Astrocyte of the spinal cord (primary cell): ENCODE measurements at regions not wholly inside any gene's neighbourhood (a gene's known extent, or its start where the extent isn't known, plus 50 kb on each side); places are given as distances from the start of the nearest gene placed in this dataset.

Experiments used
- DNase-seq: peaks from one replicate; pipeline ENCODE4 v3.0.0; 2011; ENCODE audit warnings: low read depth, low spot score
- H3K4me3 ChIP-seq: 2 replicates; pipeline ENCODE4 v1.5.1; 2011; ENCODE audit warnings: low read depth, mild to moderate bottlenecking, low read length, moderate library complexity
- in situ Hi-C: cut with HindIII; loops from 2 replicates; pipeline ENCODE4 v1.10.0; 2017; ENCODE audit warnings: low sequenced_read_pairs
- TF ChIP-seq, protein P1 (sequence below): IDR thresholded peaks from 2 replicates; pipeline ENCODE4 v1.5.1; 2012; ENCODE audit warnings: low read depth, mild to moderate bottlenecking, low read length, inconsistent platforms

DNA sequence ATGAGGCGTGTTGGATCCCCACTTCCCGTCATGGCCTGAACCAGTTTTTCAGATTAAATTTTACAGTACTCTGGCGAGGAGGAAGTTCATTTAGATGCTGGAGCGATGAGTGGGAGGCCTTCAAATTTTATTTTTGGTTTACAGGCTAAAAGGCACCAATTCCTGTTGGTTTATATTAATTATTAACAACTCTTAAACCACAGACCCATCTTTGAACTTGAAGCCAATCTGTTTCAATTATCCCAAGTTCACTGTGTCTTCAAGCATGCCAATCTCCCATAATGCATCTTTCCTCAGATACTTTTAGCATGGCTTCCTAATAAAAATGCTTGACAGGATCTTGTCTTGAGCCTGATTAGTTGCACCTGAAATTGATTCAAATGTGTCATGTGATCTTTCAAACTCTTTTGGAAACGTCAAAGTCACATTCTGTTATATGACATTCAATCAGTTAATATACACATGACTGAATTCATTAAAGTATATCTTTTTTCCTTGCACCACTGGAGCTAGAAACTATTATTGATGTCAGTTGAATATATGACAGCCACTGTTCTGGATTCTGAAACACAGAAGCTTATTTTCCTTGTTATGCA is 641.7 kb upstream of the TMEM132C start:
- TF ChIP-seq, protein P1, sequence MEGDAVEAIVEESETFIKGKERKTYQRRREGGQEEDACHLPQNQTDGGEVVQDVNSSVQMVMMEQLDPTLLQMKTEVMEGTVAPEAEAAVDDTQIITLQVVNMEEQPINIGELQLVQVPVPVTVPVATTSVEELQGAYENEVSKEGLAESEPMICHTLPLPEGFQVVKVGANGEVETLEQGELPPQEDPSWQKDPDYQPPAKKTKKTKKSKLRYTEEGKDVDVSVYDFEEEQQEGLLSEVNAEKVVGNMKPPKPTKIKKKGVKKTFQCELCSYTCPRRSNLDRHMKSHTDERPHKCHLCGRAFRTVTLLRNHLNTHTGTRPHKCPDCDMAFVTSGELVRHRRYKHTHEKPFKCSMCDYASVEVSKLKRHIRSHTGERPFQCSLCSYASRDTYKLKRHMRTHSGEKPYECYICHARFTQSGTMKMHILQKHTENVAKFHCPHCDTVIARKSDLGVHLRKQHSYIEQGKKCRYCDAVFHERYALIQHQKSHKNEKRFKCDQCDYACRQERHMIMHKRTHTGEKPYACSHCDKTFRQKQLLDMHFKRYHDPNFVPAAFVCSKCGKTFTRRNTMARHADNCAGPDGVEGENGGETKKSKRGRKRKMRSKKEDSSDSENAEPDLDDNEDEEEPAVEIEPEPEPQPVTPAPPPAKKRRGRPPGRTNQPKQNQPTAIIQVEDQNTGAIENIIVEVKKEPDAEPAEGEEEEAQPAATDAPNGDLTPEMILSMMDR = no peak
- no peak overlapping the region for H3K4me3 ChIP-seq
- in situ Hi-C loops = no loop called here
- no peak for DNase-seq

DNA sequence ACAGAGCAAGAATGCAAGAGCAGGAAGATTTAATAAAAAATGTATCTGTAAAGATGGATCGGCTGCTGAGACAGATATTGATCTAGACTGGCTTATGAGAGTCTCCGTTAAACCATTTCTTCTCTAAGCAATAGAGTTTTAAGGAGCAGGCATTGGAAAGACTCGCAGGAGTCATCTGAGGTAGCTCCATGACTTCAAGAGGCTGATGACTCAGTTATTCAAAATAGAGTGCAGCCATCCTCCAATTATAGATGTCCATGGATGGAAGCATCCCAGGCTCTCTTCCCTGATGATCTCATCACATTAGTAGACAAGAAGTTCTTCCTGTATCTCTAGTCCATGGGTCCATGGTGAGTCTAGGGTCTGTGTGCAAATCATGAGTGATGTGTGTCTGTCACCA is 638.3 kb upstream of the TMEM132C start:
- DNase-seq = peak; percentile 77
- in situ Hi-C loops = no loop called here
- H3K4me3 ChIP-seq = no peak overlapping the region
- TF ChIP-seq, protein P1 = no peak

DNA sequence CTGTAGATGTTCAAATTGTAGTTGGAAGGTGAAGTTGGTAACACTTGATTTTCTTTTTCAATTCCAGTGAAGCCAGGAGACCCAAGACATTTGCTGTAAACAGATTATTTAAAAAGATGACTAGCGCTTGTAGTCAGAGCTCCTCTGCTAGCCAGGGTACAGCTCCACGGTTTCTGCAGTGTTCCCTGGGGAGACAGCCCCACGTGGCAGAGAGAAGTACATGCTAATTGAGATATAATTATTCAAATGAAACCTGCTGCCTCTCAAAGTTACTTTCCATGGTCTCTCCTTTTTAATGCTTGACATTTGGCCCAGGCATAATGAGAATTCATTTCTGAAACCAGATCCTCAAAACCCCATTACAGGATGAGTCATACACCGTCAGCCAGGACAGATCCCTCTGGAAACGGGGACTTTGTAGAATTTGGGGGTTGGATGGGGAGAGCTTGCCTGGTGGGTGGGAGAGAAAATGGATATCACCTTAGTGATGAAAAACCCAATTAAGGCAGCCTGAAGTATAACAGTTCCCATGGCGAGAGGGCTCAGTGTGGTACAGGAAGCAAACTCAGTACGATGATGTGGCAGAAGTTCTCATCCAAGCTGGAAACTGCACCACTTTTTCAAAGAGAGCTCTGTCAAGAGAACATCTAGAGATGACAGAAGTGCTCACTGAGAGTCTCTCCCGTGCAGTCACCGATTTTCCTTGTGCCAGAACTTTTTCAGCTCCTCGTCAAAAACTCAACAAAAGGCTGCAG is 637.7 kb upstream of the TMEM132C start:
- TF ChIP-seq, protein P1 = no peak
- DNase-seq = peak; percentile 47
- in situ Hi-C loops = no loop called here
- no peak overlapping the region for H3K4me3 ChIP-seq

DNA sequence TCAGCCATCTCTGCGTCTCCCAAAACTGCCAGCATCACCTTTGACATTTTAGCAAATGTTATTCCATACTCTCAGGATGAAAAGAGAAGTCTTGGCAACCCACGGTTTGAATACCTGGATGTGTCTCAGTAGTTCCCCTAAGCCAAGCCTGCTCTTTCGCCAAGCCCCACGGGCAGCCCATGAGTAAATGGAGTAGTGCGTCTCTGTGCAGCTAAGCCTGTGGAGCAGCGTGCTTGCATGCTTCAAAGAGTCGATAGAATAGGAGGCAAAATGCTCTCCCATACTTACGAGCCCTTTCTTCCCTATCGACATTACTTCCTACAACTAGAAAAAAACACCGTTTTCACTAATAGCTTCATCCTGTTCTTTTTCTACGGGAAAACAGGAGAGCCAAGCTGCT is 634.5 kb upstream of the TMEM132C start:
- in situ Hi-C loops = no loop called here
- DNase-seq = no peak
- TF ChIP-seq, protein P1 = no peak
- H3K4me3 ChIP-seq = no peak overlapping the region

DNA sequence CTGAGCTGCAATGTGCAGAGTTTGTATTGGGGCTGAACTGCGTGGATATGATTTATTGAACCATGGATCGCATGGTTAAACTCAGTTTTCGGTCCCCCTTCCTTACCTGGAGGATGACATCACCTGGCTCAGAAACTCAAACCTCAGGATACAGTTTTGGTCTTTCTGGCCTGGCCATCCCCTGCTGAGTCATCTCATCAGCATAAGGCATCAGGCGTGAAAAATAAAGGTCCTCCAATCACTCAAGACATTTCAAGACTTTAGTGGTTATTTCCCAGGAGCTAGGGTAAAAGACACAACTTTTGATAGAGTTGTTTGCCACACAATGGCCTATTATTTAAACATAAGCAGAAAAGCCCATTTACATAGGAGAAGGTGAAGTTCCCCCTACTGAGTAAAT is 631.1 kb upstream of the TMEM132C start:
- in situ Hi-C loops = no loop called here
- DNase-seq = no peak
- H3K4me3 ChIP-seq = no peak overlapping the region
- TF ChIP-seq, protein P1 = no peak

DNA sequence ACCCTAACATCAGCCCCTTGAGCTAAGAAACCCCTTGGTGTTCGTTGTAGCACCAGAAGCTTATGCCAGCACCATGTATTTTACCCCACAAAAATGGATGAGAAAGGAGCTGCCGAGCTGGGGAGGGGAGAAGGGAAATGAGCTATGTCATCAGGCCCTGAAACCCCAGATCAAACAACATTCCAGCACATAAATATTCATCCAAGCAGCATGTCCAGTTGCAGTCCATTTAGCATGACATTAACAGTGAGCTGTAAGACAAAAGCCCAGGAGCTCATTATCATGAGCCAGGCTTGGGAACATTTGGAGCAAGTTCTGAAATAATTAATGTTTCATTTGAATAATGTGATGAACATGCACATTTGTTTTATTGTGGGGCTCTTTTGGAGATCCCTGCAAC is 630.1 kb upstream of the TMEM132C start:
- H3K4me3 ChIP-seq = no peak overlapping the region
- in situ Hi-C loops = no loop called here
- TF ChIP-seq, protein P1 = no peak
- no peak for DNase-seq
